Hematopoietic multipotent progenitor cell treated with erythropoietin and hydrocortisone succinate and interleukin-3 and kit ligand, for 4 days (in vitro differentiated cells): ENCODE measurements at regions not wholly inside any gene's neighbourhood (a gene's known extent, or its start where the extent isn't known, plus 50 kb on each side); places are given as distances from the start of the nearest gene placed in this dataset.
"Not testable (repeated sequence)": the region's sequence is repeated elsewhere in the genome, so short reads cannot be mapped to it uniquely, and the experiment has no call there.

ENCODE experiments used
- DNase-seq: peaks from one replicate; pipeline ENCODE4 v3.0.0-alpha.2; 2015

GRCh38 chr4:60934566-60935295, 265.4 kb upstream of the ADGRL3 start:
- no peak for DNase-seq

- no peak for DNase-seq
These were observed 261.9 kb upstream of the ADGRL3 start for GRCh38 chr4:60938181-60938580.

- no peak for DNase-seq
These were observed 261.5 kb upstream of the ADGRL3 start for GRCh38 chr4:60938621-60939020.

GRCh38 chr4:60944060-60944459, 256.1 kb upstream of the ADGRL3 start:
- no peak for DNase-seq

- DNase-seq = no peak
These were observed 254.5 kb upstream of the ADGRL3 start for GRCh38 chr4:60945641-60946040.

GRCh38 chr4:60948008-60948407, 252.1 kb upstream of the ADGRL3 start:
- no peak for DNase-seq

GRCh38 chr4:60952921-60953320, 247.2 kb upstream of the ADGRL3 start:
- no peak for DNase-seq

- no peak for DNase-seq
These were observed 246.3 kb upstream of the ADGRL3 start for GRCh38 chr4:60953826-60954225.

GRCh38 chr4:60962286-60962685, 237.8 kb upstream of the ADGRL3 start:
- DNase-seq = no peak

- no peak for DNase-seq
These were observed 218.6 kb upstream of the ADGRL3 start for GRCh38 chr4:60981534-60981933.

GRCh38 chr4:60989141-60989540, 211.0 kb upstream of the ADGRL3 start:
- no peak for DNase-seq

- no peak for DNase-seq
These were observed 208.1 kb upstream of the ADGRL3 start for GRCh38 chr4:60992037-60992436.

GRCh38 chr4:61003301-61003700, 196.8 kb upstream of the ADGRL3 start:
- DNase-seq = no peak

- DNase-seq = no peak
These were observed 195.4 kb upstream of the ADGRL3 start for GRCh38 chr4:61004651-61005170.

- DNase-seq = no peak
These were observed 189.1 kb upstream of the ADGRL3 start for GRCh38 chr4:61011051-61011450.

- not testable (repeated sequence) for DNase-seq
These were observed 188.2 kb upstream of the ADGRL3 start for GRCh38 chr4:61011936-61012335.

GRCh38 chr4:61024610-61025009, 175.5 kb upstream of the ADGRL3 start:
- DNase-seq = no peak

- no peak for DNase-seq
These were observed 172.2 kb upstream of the ADGRL3 start for GRCh38 chr4:61027939-61028338.

- DNase-seq = no peak
These were observed 163.9 kb upstream of the ADGRL3 start for GRCh38 chr4:61036071-61036684.

GRCh38 chr4:61041527-61041926, 158.6 kb upstream of the ADGRL3 start:
- DNase-seq = no peak

- DNase-seq = no peak
These were observed 155.3 kb upstream of the ADGRL3 start for GRCh38 chr4:61044837-61045236.

- DNase-seq = no peak
These were observed 151.1 kb upstream of the ADGRL3 start for GRCh38 chr4:61049018-61049417.

GRCh38 chr4:61067381-61067780, 132.7 kb upstream of the ADGRL3 start:
- no peak for DNase-seq

GRCh38 chr4:61068060-61068459, 132.1 kb upstream of the ADGRL3 start:
- no peak for DNase-seq

- no peak for DNase-seq
These were observed 131.4 kb upstream of the ADGRL3 start for GRCh38 chr4:61068745-61069144.
